ENCODE measurements at regions not wholly inside any gene's neighbourhood (a gene's known extent, or its start where the extent isn't known, plus 50 kb on each side); places are given as distances from the start of the nearest gene placed in this dataset.

DNA sequence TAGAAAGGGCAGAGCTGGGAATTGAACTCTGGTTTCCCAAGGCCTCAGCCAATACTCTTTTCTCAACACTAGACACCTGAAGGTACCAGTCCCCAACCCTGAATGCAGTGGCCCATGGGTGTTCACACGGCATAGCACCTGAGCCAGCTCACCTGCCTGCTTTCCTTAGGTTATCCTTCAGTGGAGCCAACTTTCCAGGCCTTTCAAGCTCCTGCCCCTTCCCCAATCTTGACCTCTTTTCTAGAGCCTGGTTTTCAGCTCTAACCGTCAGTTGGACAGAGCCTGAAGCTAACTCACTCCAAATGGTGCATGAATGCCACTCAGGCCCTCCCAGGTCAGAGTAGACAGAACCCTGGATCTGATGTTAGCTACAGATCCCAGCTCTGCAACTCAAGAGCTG, 66.1 kb upstream of the ITGA11 start (continued):
- TF ChIP-seq SRF (IDR thresholded peaks at IDR 0.05; ENCODE audit: low read depth, low read length) (no peak), MAFK (IDR thresholded peaks at IDR 0.05; ENCODE audit: low read depth, low read length) (no peak), RNF2 (IDR thresholded peaks at IDR 0.05; ENCODE audit: borderline replicate concordance, low read depth, low read length, missing control alignments, poor library complexity, severe bottlenecking) (no peak), ZNF274 (IDR thresholded peaks at IDR 0.05; ENCODE audit: borderline replicate concordance, extremely low read depth, low read length) (no peak), KDM5A (IDR thresholded peaks at IDR 0.05; ENCODE audit: low read length) (no peak), RAD21 (IDR thresholded peaks at IDR 0.05 in 1 of 2, conservative IDR thresholded peaks at IDR 0.05 in 1 of 2; ENCODE audit: low read depth in 2 of 2, low read length in 2 of 2) (no peak)
